GM21423 (cell line): ENCODE measurements at regions not wholly inside any gene's neighbourhood (a gene's known extent, or its start where the extent isn't known, plus 50 kb on each side); places are given as distances from the start of the nearest gene placed in this dataset.

Source experiments
- ATAC-seq: cut with Tn5 transposase; IDR thresholded peaks from one replicate; pipeline ENCODE4 v1.9.1; 2021; ENCODE audit warnings: mild to moderate bottlenecking, moderate library complexity; ENCODE audit not compliant: unreplicated experiment

- ATAC-seq = no peak
Observed at GRCh38 chr11:36885154-36885553, 287.1 kb upstream of the RAG2 start.

DNA sequence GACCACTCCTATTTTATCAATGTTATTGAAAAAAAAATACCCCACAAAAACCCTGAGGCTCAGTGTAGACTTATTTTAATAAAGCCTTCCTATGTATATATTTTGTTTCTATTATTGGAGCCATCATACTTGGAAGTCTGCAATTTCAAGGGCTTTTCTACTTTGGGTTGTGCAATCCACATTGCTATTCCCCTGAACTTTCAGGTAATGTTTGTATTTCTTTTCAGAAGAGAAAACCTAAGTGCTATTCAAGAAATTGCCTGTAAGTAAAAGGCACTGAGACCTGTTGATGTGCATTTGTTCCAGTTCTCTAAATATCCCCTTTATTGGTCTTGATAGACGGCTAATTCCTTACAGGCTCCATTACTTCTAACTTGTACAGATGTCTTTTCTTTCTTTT lies 280.7 kb upstream of the RAG2 start:
- ATAC-seq = no peak

GRCh38 chr11:36877149-36877548 lies 279.1 kb upstream of the RAG2 start:
- no peak for ATAC-seq

DNA sequence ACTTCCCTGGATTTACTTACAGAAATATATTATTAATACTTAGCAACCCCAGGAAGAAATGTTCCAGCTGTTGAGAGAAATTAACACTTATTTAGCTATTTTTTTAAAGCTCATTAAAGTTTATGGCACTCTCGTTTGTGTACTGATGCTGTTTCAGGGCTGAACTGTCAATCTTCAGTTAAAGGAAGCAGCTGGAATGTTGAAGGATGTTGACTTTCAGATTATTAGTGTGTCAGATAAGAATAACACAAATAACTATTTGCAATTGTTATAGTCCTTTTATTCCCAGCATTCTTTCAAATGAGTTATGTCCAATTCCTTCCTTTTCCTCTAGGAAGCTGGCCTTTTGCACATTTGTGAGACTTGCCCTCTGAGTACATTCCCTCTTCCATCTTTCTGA lies 278.2 kb upstream of the RAG2 start:
- no peak for ATAC-seq

- ATAC-seq = no peak
Observed at GRCh38 chr11:36874291-36874690, 276.3 kb upstream of the RAG2 start.

GRCh38 chr11:36870361-36870760 lies 272.3 kb upstream of the RAG2 start:
- ATAC-seq = no peak

DNA sequence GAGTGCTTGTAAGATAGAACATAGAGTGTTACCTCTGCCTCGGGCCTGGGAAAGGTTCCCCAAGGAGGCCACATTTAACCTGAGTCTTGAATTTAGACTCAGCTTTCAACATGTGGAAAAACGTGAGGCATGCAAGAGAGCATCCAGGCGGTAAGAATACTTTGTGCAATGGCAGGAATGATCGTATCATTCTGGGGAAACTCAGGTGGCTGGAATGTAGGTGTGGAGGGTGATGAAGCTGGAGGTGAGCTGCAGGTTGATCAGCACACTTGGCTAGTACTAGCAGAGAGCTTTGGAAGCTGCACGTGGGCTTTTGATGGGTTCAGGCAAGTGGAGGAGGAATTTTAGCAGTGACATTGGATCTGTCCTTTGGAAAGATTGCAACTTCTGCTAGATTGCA lies 270.3 kb upstream of the RAG2 start:
- no peak for ATAC-seq

DNA sequence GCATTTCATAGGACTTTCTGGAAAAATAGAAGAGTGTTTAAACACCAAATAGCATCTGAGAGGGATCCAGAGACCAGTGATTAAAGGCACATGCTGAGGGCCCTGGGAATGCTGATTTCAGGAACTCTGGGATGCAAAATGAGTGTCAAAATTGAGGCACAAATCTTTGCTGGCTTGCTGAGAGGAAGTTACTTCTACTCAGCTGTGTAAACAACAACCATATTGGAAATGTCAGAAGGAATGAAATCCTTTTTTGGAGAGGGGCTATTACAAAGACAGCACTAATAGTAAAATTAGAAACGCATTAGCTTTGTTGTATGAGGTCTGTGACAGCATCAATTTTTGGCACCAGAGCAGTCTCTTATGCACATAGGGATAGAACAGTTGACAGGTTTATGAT lies 267.8 kb upstream of the RAG2 start:
- ATAC-seq = no peak

GRCh38 chr11:36854875-36855274 lies 256.8 kb upstream of the RAG2 start:
- ATAC-seq = no peak

DNA sequence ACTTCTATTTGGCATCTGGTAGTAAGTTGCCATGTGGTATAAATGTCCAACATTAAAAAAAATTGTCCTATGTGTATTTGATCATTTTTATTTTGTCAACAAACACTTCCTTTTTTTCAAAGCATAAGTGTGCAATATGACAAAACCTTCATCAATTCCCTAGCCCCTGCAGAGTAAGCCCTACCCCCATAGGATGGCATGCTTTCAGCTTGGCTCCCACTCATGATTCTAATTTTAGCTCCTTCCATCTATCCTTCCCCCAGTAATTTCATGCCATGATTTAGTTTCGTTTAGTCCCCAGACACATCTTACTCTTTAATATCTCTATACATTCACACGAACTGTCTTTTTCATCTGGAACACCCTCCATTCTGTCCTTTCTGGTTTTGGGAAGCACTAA lies 250.6 kb upstream of the RAG2 start:
- no peak for ATAC-seq

GRCh38 chr11:36840378-36840777 lies 242.3 kb upstream of the RAG2 start:
- no peak for ATAC-seq

- no peak for ATAC-seq
Observed at GRCh38 chr11:36837831-36838437, 239.9 kb upstream of the RAG2 start.

- no peak for ATAC-seq
Observed at GRCh38 chr11:36825251-36825650, 227.2 kb upstream of the RAG2 start.

DNA sequence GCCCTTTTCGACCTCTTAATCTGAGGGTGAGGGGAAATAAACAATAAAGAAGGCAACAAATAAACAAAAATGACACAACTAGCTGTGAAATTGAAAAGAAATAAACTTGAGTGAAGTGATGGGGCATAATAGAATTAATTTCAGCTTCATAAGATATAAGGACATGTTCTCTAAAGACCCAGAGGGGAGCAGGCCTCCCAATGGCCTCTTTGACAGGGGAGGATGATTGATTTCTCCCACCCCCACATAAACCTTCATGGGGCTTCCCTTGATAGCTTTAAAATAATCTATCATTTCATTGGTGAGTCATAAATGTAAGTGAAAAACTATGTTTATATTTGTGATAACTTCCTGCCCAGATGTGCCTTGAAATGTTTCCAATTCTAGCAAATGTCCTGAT lies 226.3 kb upstream of the RAG2 start:
- ATAC-seq = no peak

- no peak for ATAC-seq
Observed at GRCh38 chr11:36822829-36823228, 224.8 kb upstream of the RAG2 start.

GRCh38 chr11:36818410-36818809 lies 220.4 kb upstream of the RAG2 start:
- no peak for ATAC-seq

GRCh38 chr11:36817336-36817965 lies 219.4 kb upstream of the RAG2 start:
- no peak for ATAC-seq

GRCh38 chr11:36809303-36809702 lies 211.3 kb upstream of the RAG2 start:
- ATAC-seq = no peak

DNA sequence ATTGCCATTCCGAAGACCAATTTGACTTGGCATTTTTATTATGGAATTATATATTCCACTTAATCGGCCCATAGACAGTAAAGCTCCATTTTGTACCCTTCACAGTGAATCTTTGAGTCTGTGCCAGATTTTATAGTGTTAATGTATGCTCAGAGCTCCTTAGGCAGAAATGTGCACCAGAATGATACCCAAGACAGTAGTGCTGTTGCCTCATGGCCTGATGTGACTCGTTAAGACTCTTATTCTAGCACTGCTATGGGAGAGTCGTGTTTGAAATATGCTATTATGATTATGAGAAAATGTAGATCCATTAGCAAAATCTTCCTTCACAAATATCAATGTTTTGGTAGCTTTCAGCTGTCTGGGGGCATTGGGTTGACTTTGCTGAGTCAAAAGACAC lies 209.8 kb upstream of the RAG2 start:
- no peak for ATAC-seq

GRCh38 chr11:36803084-36803483 lies 205.0 kb upstream of the RAG2 start:
- no peak for ATAC-seq

- no peak for ATAC-seq
Observed at GRCh38 chr11:36792996-36793914, 195.2 kb upstream of the RAG2 start.

- no peak for ATAC-seq
Observed at GRCh38 chr11:36791957-36792356, 193.9 kb upstream of the RAG2 start.
